ENCODE measurements at regions not wholly inside any gene's neighbourhood (a gene's known extent, or its start where the extent isn't known, plus 50 kb on each side); places are given as distances from the start of the nearest gene placed in this dataset.

GRCh38 chr5:85604786-85605185 is 1013.0 kb upstream of the COX7C start:
- TF ChIP-seq, protein P1, sequence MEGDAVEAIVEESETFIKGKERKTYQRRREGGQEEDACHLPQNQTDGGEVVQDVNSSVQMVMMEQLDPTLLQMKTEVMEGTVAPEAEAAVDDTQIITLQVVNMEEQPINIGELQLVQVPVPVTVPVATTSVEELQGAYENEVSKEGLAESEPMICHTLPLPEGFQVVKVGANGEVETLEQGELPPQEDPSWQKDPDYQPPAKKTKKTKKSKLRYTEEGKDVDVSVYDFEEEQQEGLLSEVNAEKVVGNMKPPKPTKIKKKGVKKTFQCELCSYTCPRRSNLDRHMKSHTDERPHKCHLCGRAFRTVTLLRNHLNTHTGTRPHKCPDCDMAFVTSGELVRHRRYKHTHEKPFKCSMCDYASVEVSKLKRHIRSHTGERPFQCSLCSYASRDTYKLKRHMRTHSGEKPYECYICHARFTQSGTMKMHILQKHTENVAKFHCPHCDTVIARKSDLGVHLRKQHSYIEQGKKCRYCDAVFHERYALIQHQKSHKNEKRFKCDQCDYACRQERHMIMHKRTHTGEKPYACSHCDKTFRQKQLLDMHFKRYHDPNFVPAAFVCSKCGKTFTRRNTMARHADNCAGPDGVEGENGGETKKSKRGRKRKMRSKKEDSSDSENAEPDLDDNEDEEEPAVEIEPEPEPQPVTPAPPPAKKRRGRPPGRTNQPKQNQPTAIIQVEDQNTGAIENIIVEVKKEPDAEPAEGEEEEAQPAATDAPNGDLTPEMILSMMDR (conservative IDR thresholded peaks at IDR 0.05; ENCODE audit: low read depth, low read length): no peak
- no peak for TF ChIP-seq EZH2 (IDR thresholded peaks at IDR 0.05; ENCODE audit: borderline replicate concordance, low read depth, low read length, poor library complexity, severe bottlenecking)
- Histone ChIP-seq H3K36me3 (ENCODE audit: insufficient read depth, low read length, poor library complexity, severe bottlenecking) (no peaks in the 10 kb centered on the region), H3K9me3 (ENCODE audit: low read depth, low read length, poor library complexity, severe bottlenecking) (no peaks in the 10 kb centered on the region), H3K27me3 (replicated peaks; ENCODE audit: insufficient read depth, low read depth, low read length, poor library complexity) (no peaks in the 10 kb centered on the region), H3K27ac (ENCODE audit: low read depth, low read length, poor library complexity, severe bottlenecking) (no peak overlapping the region), H3K4me3 (ENCODE audit: low read depth, low read length, poor library complexity, severe bottlenecking) (no peak overlapping the region), H3K4me1 (ENCODE audit: insufficient read depth, low read length, poor library complexity, severe bottlenecking) (peaks cover 4% of the 10 kb centered on the region)
- DNase-seq (ENCODE audit: low spot score): no peak
- no TSS peak for BruUV-seq (replicated peaks)
- intact Hi-C loops (cut with micrococcal nuclease; ENCODE audit: unreplicated experiment): no loop called here
- ChIA-PET CTCF (no interaction called here), POLR2A (ENCODE audit: low non-redundant PET) (no interaction called here)

DNA sequence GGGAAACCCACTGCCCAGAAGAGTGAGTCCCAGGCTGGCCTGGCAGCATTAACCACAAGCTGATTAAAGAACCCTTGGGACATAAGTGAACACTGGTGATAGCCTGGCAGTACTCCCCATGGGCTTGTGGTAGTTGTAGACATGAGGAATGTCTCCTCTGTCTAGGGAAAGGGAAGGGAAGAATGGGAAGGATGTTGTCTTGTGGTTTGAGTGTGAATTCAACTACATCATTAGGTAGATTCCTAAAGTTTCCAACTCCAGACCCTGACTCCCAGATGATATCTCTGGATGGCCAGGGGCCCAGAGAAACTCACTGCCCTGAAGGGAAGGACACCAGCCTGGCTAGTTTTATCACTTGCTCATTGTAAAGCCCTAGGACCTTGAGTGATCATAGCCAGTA is 1012.4 kb upstream of the COX7C start:
- Histone ChIP-seq H3K4me1 (ENCODE audit: insufficient read depth, low read length, poor library complexity, severe bottlenecking) (peaks cover 4% of the 10 kb centered on the region), H3K27ac (ENCODE audit: low read depth, low read length, poor library complexity, severe bottlenecking) (no peak overlapping the region), H3K9me3 (ENCODE audit: low read depth, low read length, poor library complexity, severe bottlenecking) (no peaks in the 10 kb centered on the region), H3K4me3 (ENCODE audit: low read depth, low read length, poor library complexity, severe bottlenecking) (no peak overlapping the region), H3K27me3 (replicated peaks; ENCODE audit: insufficient read depth, low read depth, low read length, poor library complexity) (no peaks in the 10 kb centered on the region), H3K36me3 (ENCODE audit: insufficient read depth, low read length, poor library complexity, severe bottlenecking) (no peaks in the 10 kb centered on the region)
- TF ChIP-seq EZH2 (IDR thresholded peaks at IDR 0.05; ENCODE audit: borderline replicate concordance, low read depth, low read length, poor library complexity, severe bottlenecking): no peak
- TF ChIP-seq, protein P1 (conservative IDR thresholded peaks at IDR 0.05; ENCODE audit: low read depth, low read length): no peak
- POLR2A ChIA-PET (ENCODE audit: low non-redundant PET): no interaction called here
- intact Hi-C loops (cut with micrococcal nuclease; ENCODE audit: unreplicated experiment): no loop called here
- CTCF ChIA-PET: no interaction called here
- no peak for DNase-seq (ENCODE audit: low spot score)
- BruUV-seq (replicated peaks): no TSS peak

DNA sequence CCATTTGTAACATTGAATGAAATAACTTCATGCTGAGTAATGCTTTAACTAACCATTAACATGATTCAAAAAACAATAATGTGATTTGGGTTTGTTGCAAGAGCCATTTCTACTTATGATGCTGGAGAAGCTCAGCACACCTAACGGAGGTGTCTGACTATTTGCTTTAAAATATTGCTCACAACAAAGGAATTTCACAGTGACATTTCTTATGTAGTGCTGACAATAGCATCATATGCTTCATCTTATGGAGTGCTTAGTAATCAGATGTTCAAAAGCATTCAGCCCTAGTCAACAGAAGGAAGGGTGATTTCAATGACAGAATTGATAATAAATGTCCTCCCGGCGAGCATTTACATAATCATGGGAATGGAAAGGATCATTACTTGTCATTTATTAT is 1003.3 kb upstream of the COX7C start:
- intact Hi-C loops (cut with micrococcal nuclease; ENCODE audit: unreplicated experiment): no loop called here
- Histone ChIP-seq H3K27ac (ENCODE audit: low read depth, low read length, poor library complexity, severe bottlenecking) (no peak overlapping the region), H3K4me1 (ENCODE audit: insufficient read depth, low read length, poor library complexity, severe bottlenecking) (no peaks in the 10 kb centered on the region), H3K9me3 (ENCODE audit: low read depth, low read length, poor library complexity, severe bottlenecking) (no peaks in the 10 kb centered on the region), H3K27me3 (replicated peaks; ENCODE audit: insufficient read depth, low read depth, low read length, poor library complexity) (no peaks in the 10 kb centered on the region), H3K4me3 (ENCODE audit: low read depth, low read length, poor library complexity, severe bottlenecking) (no peak overlapping the region), H3K36me3 (ENCODE audit: insufficient read depth, low read length, poor library complexity, severe bottlenecking) (no peaks in the 10 kb centered on the region)
- CTCF ChIA-PET: no interaction called here
- POLR2A ChIA-PET (ENCODE audit: low non-redundant PET): no interaction called here
- TF ChIP-seq, protein P1 (conservative IDR thresholded peaks at IDR 0.05; ENCODE audit: low read depth, low read length): no peak
- TF ChIP-seq EZH2 (IDR thresholded peaks at IDR 0.05; ENCODE audit: borderline replicate concordance, low read depth, low read length, poor library complexity, severe bottlenecking): no peak
- no peak for DNase-seq (ENCODE audit: low spot score)
- no TSS peak for BruUV-seq (replicated peaks)

Data from A673 (cell line).